ENCODE measurements at regions not wholly inside any gene's neighbourhood (a gene's known extent, or its start where the extent isn't known, plus 50 kb on each side); places are given as distances from the start of the nearest gene placed in this dataset.
"Not testable (repeated sequence)": the region's sequence is repeated elsewhere in the genome, so short reads cannot be mapped to it uniquely, and the experiment has no call there.

- TF ChIP-seq, protein P1, sequence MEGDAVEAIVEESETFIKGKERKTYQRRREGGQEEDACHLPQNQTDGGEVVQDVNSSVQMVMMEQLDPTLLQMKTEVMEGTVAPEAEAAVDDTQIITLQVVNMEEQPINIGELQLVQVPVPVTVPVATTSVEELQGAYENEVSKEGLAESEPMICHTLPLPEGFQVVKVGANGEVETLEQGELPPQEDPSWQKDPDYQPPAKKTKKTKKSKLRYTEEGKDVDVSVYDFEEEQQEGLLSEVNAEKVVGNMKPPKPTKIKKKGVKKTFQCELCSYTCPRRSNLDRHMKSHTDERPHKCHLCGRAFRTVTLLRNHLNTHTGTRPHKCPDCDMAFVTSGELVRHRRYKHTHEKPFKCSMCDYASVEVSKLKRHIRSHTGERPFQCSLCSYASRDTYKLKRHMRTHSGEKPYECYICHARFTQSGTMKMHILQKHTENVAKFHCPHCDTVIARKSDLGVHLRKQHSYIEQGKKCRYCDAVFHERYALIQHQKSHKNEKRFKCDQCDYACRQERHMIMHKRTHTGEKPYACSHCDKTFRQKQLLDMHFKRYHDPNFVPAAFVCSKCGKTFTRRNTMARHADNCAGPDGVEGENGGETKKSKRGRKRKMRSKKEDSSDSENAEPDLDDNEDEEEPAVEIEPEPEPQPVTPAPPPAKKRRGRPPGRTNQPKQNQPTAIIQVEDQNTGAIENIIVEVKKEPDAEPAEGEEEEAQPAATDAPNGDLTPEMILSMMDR (conservative IDR thresholded peaks at IDR 0.05; ENCODE audit: low read length): no peak
- DNase-seq (ENCODE audit: low read depth): no peak
- no peak overlapping the region for H3K4me3 ChIP-seq (ENCODE audit: low read length)
Measured at GRCh38 chrX:152079768-152080167, 58.6 kb downstream of the MAGEA10 start.

- TF ChIP-seq, protein P1 (conservative IDR thresholded peaks at IDR 0.05; ENCODE audit: low read length): no peak
- H3K4me3 ChIP-seq (ENCODE audit: low read length): no peak overlapping the region
- DNase-seq (ENCODE audit: low read depth): peak; percentile 0
Measured at GRCh38 chrX:152074163-152074562, 64.2 kb downstream of the MAGEA10 start.

DNA sequence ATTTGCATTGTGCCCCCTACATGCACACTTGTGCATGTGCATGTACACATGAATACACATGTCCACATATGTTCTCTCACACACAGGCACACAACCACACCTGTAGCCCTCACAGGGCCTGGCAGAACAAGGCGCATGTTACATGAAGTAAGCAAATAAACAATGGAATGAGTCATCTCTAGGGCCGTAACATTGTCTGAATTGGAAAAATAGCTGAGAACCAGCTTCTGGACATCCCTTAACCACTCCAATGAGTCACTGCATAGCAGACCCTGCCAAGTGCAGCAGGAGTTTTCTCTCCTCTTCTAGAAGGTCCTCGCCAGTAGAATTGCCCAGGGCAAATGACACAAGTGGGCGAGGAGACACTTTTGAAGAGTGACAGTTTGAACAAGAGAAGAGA is 66.1 kb downstream of the MAGEA10 start:
- no peak overlapping the region for H3K4me3 ChIP-seq (ENCODE audit: low read length)
- TF ChIP-seq, protein P1 (conservative IDR thresholded peaks at IDR 0.05; ENCODE audit: low read length): peak; percentile 11; the same call in 1 of the 2 replicates
- peak; percentile 71 for DNase-seq (ENCODE audit: low read depth)

- H3K4me3 ChIP-seq (ENCODE audit: low read length): no peak overlapping the region
- TF ChIP-seq, protein P1 (conservative IDR thresholded peaks at IDR 0.05; ENCODE audit: low read length): no peak
- DNase-seq (ENCODE audit: low read depth): no peak
Measured at GRCh38 chrX:152070144-152070543, 68.2 kb downstream of the MAGEA10 start.

GRCh38 chrX:152061557-152061956 is 76.8 kb downstream of the MAGEA10 start:
- no peak overlapping the region for H3K4me3 ChIP-seq (ENCODE audit: low read length)
- TF ChIP-seq, protein P1 (conservative IDR thresholded peaks at IDR 0.05; ENCODE audit: low read length): no peak
- no peak for DNase-seq (ENCODE audit: low read depth)

GRCh38 chrX:152061083-152061482 is 77.3 kb downstream of the MAGEA10 start:
- no peak overlapping the region for H3K4me3 ChIP-seq (ENCODE audit: low read length)
- TF ChIP-seq, protein P1 (conservative IDR thresholded peaks at IDR 0.05; ENCODE audit: low read length): no peak
- DNase-seq (ENCODE audit: low read depth): no peak

GRCh38 chrX:152050623-152051022 is 76.1 kb upstream of the GABRE start:
- H3K4me3 ChIP-seq (ENCODE audit: low read length); DNase-seq (ENCODE audit: low read depth): not testable (repeated sequence)

DNA sequence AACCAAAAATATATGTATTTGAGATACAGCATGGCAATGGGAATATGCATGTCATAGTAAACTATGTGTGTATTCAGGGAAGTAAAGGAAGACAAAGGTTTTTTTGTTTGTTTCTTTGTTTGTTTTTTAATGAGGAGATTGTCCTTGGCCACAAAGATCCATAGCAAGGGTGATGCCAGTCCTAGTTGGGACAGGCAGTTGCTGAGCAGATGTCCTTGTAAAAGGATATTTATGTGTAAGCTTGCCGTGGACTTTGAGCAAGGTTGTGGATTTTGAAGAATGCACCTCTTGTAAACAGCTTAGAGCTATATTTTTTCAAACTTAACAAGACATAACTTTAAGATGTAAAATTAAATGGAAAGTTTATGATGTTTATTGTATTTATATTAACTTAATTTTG is 69.9 kb upstream of the GABRE start:
- H3K4me3 ChIP-seq (ENCODE audit: low read length): no peak overlapping the region
- TF ChIP-seq, protein P1 (conservative IDR thresholded peaks at IDR 0.05; ENCODE audit: low read length): no peak
- no peak for DNase-seq (ENCODE audit: low read depth)

Measured in AG10803 (cell line).